GM19324 (cell line): ENCODE measurements at regions not wholly inside any gene's neighbourhood (a gene's known extent, or its start where the extent isn't known, plus 50 kb on each side); places are given as distances from the start of the nearest gene placed in this dataset.
"Not testable (repeated sequence)": the region's sequence is repeated elsewhere in the genome, so short reads cannot be mapped to it uniquely, and the experiment has no call there.

ENCODE experiments used
- ATAC-seq: cut with Tn5 transposase; IDR thresholded peaks from one replicate; pipeline ENCODE4 v1.9.1; 2021; ENCODE audit warnings: mild to moderate bottlenecking, moderate library complexity; ENCODE audit not compliant: unreplicated experiment, low FRiP score

- no peak for ATAC-seq
Measured at GRCh38 chrX:9257718-9258420, 207.0 kb upstream of the TBL1X start.

- ATAC-seq: no peak
Measured at GRCh38 chrX:9258421-9259104, 206.3 kb upstream of the TBL1X start.

GRCh38 chrX:9260603-9261002 lies 204.3 kb upstream of the TBL1X start:
- no peak for ATAC-seq

- ATAC-seq: no peak
Measured at GRCh38 chrX:9267415-9267814, 197.4 kb upstream of the TBL1X start.

GRCh38 chrX:9269134-9269533 lies 195.7 kb upstream of the TBL1X start:
- no peak for ATAC-seq

- ATAC-seq: no peak
Measured at GRCh38 chrX:9271789-9272525, 192.9 kb upstream of the TBL1X start.

- ATAC-seq: no peak
Measured at GRCh38 chrX:9273744-9274143, 191.1 kb upstream of the TBL1X start.

GRCh38 chrX:9278475-9279233 lies 186.2 kb upstream of the TBL1X start:
- peak; percentile 16 for ATAC-seq

- ATAC-seq: peak; percentile 73
Measured at GRCh38 chrX:9279234-9279544, 185.7 kb upstream of the TBL1X start.

GRCh38 chrX:9280831-9281230 lies 184.0 kb upstream of the TBL1X start:
- no peak for ATAC-seq

- ATAC-seq: no peak
Measured at GRCh38 chrX:9282325-9282724, 182.5 kb upstream of the TBL1X start.

GRCh38 chrX:9285342-9285771 lies 179.5 kb upstream of the TBL1X start:
- ATAC-seq: no peak

- ATAC-seq: no peak
Measured at GRCh38 chrX:9286234-9286633, 178.6 kb upstream of the TBL1X start.

GRCh38 chrX:9291629-9292028 lies 173.2 kb upstream of the TBL1X start:
- ATAC-seq: no peak

GRCh38 chrX:9293051-9293496 lies 171.8 kb upstream of the TBL1X start:
- no peak for ATAC-seq

GRCh38 chrX:9293903-9294302 lies 171.0 kb upstream of the TBL1X start:
- no peak for ATAC-seq

GRCh38 chrX:9295551-9295950 lies 169.3 kb upstream of the TBL1X start:
- ATAC-seq: no peak

- ATAC-seq: no peak
Measured at GRCh38 chrX:9298221-9298620, 166.6 kb upstream of the TBL1X start.

GRCh38 chrX:9299681-9300080 lies 165.2 kb upstream of the TBL1X start:
- not testable (repeated sequence) for ATAC-seq

- no peak for ATAC-seq
Measured at GRCh38 chrX:9301836-9302235, 163.0 kb upstream of the TBL1X start.

- no peak for ATAC-seq
Measured at GRCh38 chrX:9302381-9302780, 162.5 kb upstream of the TBL1X start.
